GM18868 (cell line): ENCODE measurements at regions not wholly inside any gene's neighbourhood (a gene's known extent, or its start where the extent isn't known, plus 50 kb on each side); places are given as distances from the start of the nearest gene placed in this dataset.
"Not testable (repeated sequence)": the region's sequence is repeated elsewhere in the genome, so short reads cannot be mapped to it uniquely, and the experiment has no call there.

Experiments used
- ATAC-seq: cut with Tn5 transposase; IDR thresholded peaks from one replicate; pipeline ENCODE4 v1.9.1; 2021; ENCODE audit warnings: mild to moderate bottlenecking, moderate library complexity; ENCODE audit not compliant: unreplicated experiment

- ATAC-seq: not testable (repeated sequence)
Observed at GRCh38 chrX:123788193-123788592, 55.3 kb upstream of the THOC2 start.

GRCh38 chrX:123788744-123789143 lies 55.9 kb upstream of the THOC2 start:
- ATAC-seq: no peak

GRCh38 chrX:123797543-123798447 lies 62.1 kb upstream of the XIAP start:
- ATAC-seq: no peak

- not testable (repeated sequence) for ATAC-seq
Observed at GRCh38 chrX:123798706-123799430, 61.0 kb upstream of the XIAP start.

- ATAC-seq: no peak
Observed at GRCh38 chrX:123801901-123802300, 58.0 kb upstream of the XIAP start.

- ATAC-seq: peak; percentile 74
Observed at GRCh38 chrX:123803331-123803983, 56.4 kb upstream of the XIAP start.

- ATAC-seq: not testable (repeated sequence)
Observed at GRCh38 chrX:123803984-123804365, 55.9 kb upstream of the XIAP start.

- no peak for ATAC-seq
Observed at GRCh38 chrX:123807835-123808416, 51.9 kb upstream of the XIAP start.

- ATAC-seq: no peak
Observed at GRCh38 chrX:123809854-123810375, 49.9 kb upstream of the XIAP start.
